NCI-H2171 treated with DMSO at 0.1 percent for 48 hours (cell line): ENCODE measurements at regions not wholly inside any gene's neighbourhood (a gene's known extent, or its start where the extent isn't known, plus 50 kb on each side); places are given as distances from the start of the nearest gene placed in this dataset.
"Not testable (repeated sequence)": the region's sequence is repeated elsewhere in the genome, so short reads cannot be mapped to it uniquely, and the experiment has no call there.

Source experiments
- DNase-seq: peaks from one replicate; lab custom pipeline; 2025; lab: John Stamatoyannopoulos, UW

DNA sequence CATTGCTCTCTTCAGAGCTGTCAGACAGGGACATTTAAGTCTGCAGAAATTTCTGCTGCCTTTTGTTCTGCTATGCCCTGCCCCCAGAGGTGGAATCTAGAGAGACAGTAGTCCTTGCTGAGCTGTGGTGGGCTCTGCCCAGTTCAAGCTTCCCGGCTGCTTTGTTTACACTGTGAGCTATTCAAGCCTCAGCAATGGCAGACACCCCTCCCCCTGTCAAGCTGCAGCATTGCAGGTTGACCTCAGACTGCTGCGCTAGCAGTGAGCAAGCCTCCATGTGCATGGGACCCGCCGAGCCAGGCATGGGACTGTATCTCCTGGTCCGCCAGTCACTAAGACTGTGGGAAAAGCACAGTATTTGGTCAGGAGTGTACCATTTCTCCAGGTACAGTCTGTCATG is 53.6 kb upstream of the MAPK10 start:
- not testable (repeated sequence) for DNase-seq

DNA sequence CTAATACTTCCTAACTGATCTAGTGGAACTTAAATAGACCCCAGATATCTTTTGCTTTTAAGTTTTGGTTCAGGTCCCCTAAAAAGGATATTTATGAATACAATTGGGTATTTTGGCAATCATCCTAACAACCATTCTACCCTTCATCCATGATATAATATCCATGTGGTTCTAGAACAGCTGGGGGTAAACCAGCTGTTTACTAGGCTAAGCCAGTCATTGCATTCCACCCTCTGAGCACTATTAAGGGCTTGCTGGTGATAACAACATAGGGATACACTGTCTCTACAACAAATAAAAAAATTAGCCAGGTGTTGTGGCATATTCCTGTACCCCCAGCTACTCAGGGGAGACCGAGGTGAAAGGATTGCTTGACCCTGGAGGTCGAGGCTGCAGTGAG is 54.8 kb upstream of the MAPK10 start:
- no peak for DNase-seq

DNA sequence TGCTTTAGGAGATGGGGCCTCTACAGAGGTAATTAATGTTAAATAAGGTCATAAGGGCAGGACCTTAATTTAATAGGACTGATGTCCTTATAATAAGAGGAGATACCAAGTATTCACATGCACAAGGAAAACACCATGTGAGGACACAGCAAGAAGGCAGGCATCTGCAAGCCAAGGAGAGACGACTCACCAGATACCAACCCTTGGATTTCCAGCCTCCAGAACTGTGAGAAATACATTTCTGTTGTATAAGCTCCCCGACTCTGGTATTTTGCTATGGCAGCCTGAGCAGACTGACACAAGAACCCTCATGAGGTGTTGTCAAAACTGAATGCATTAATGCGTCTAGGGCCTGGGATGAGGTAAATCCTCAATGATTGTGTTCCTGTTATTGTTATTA is 56.2 kb upstream of the MAPK10 start:
- DNase-seq, result no peak

DNA sequence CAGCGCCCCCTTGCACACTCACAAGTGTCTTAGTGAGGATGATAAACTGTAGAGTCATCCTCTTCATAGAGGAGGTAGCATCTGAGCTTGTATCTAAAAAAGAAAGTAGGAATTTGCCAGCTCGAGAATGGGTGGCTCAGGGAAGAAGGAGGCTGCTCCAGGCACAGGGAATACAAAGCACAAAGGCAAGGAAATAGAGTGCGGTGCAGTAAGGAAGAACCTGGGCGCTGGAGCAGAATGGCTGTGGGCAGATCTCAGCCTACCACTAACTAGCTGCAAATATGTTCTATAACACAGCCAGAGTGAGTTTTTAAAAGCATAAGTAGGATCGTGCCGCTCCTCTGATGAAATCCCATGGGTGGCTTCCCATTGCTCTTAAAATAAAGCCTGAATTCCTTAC is 61.6 kb upstream of the MAPK10 start:
- no peak for DNase-seq

DNA sequence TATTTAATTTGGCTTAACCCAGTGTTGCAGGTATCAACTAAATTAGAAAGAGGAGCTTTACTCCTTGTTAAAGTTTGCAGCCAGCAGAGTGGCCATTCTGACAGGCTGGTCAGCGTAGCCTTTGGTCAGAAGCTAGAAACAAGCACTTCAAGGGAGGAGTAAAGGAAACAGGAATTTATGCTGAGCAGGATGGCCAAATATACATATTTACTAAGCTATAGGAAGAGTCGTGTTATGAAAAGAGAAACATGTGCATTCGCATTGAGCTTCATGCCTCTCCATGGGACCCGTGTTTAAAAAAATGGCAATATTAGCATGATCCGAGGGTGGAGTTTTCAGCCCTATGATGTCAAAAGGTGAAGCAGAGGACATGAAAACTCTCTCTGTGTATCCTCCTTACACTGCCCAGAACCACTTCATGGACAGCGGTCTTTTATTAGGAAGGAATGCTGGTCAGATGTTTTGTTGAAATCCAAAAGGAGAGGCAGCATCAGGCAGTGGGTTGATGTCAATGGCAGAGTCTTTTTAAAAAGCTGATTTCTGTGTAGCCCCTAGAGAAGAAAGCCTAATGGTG is 71.8 kb upstream of the MAPK10 start:
- DNase-seq, result no peak

GRCh38 chr4:86432559-86433134 is 72.8 kb upstream of the MAPK10 start:
- peak; percentile 88 for DNase-seq

DNA sequence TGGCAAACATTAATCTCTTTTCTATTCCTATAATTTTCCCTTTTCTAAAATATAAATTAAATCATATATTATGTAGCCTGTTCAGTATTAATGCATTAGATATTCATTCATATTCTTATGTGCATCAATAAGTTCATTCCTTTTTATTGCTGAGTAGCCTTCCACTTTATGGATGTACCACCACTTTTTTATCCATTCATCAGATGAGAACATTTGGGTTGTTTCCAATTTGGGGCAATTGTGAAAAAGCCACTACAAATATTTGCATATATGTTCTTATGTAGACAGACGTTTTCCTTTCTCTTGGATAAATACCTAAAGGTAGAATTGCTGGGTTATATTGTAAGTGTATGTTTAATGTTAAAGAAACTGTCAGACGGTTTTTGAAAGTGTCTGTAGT is 79.4 kb upstream of the MAPK10 start:
- no peak for DNase-seq

DNA sequence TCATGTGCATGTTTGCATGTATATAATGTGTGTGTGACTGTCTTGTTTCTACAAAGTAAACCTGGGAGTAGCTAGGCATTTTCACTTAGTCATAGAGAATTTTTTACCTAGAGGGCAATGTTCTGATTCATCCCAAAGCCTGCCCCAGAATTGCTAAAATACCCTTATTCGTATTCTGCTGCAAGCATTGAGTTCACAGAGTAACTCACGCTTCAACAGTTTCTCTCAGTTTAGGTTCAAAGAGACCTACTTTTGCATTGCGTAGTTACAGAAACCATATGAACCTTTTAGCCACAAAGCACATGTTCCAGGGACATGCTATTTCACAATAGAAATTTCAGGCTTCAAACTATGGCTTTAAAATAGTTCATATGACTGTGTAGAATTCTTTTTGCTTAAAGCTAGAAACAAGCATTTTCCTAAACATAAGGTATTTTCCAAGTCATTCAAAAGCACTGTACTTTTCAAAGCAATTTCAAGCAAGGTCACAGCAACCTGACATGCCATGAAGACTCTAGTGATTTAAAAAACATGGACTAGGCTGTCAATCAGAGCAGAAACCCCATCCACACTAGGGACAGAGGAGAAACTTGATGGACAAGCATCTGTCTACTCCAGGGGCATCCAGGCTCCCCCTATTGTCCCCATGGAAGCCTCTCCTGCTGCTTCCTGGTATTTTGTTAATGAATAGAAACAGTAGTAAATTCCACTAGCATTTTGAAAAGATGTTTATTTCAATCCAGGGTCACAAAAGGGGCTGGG is 81.5 kb upstream of the MAPK10 start:
- DNase-seq, result no peak

DNA sequence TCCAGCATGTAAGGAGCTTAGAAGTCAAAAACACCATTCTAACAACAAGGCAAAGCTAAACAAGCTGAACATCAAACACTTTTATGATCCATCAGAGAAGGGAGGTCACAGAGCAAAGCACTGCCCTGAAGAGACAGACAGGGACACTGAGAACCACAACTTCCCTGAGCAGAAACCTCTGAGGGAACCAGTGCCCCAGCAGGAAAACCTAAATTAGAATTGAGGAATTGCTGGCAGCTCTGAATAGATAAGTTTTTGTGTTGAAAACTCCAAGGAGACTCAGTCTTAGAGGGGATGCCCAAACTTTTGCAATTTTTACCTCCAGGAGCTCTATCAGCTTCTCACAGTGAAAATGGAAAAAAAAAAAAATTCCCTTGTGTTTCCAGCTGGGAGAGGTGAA is 83.0 kb upstream of the MAPK10 start:
- DNase-seq, result no peak

- DNase-seq, result no peak
Observed at GRCh38 chr4:86443495-86443894, 83.6 kb upstream of the MAPK10 start.

DNA sequence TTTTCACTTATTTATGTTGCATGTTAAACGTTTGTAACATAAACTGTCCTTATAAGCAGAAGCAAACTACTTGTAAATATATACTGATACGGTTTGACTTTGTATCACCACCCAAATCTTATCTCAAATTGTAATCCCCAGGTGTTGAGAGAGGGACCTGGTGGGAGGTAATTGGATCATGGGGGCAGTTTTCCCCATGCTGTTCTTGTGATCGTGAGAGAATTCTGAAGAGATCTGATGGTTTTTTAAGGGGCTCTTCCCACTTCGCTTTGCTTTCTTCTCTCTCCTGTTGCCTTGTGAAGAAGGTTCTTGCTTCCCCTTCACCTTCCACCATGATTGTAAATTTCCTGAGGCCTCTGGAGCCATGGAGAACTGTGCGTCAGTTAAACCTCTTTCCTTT is 87.1 kb upstream of the MAPK10 start:
- DNase-seq, result no peak

DNA sequence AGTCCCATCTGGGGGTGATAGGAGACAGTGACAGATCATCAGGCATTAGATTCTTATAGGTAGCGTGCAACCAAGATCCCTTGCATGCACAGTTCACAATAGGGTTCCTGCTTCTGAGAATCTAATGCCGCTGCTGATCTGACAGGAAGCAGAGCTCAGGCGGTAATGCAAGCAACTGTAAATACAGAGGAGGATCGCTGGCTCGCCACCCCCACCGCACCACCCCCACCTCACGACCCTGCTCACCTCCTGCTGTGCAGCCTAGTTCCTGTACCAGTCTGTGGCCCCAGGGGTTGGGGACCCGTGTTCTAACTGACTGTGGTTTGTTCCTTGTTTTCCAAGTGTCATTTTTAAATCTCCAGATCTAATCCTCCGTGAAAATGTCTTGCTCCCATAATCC is 89.0 kb upstream of the MAPK10 start:
- DNase-seq, result no peak

DNA sequence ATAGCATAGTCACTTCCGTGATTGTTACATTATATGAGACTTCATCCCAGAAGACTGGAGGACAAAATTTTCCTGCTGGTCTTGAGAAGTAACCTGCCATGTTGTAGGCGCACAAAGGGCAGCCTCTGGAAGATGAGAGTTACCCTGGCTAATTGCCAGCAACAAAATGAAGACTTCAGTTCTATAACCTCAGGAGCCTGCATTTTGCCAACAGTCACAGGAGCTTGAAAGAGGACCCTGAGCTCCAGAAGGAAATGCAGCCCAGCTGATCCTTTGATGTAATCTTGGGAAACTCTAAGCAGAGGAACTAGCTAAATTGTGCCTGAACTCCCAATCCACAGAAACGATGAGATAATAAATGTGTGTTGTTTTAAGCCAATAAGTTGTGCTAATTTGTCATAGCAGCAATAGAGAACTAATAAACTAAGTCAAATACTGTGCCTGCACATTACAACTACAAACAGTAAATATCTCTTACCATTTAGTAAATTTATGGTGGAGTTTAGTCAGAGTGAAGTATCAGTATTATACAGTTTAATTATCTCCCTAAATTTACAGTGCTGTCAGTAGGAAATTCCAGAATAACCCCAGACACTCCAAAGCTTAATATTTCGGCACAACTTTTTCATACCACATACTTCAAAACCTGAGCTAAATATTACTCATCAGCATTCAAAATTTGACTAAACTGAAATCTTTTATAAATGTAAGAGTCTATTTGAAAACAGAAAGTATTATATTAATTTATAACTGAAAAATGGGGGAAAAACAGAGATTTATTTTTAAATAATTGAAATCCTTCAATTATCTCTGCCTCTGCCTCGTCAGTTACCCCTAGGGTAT is 90.1 kb upstream of the MAPK10 start:
- no peak for DNase-seq

DNA sequence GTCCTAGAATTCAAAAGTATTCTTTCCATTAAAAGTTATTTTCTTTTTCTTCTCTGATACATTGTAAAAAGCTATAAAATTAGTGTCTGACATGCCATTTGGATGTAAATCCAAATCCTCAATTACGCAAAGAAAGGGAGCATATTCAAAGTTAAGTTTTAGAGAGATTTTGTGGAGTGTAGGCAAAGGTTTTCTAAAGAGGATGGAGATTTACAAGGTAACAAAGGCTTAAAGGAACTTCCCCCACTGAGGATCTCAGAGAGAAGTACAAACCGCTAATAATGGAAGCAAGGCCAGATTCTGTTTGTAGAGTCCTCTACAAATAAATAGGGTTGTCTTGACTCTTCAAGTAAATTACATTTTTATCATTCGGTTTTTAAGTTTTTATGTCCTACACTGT is 91.0 kb upstream of the MAPK10 start:
- no peak for DNase-seq

DNA sequence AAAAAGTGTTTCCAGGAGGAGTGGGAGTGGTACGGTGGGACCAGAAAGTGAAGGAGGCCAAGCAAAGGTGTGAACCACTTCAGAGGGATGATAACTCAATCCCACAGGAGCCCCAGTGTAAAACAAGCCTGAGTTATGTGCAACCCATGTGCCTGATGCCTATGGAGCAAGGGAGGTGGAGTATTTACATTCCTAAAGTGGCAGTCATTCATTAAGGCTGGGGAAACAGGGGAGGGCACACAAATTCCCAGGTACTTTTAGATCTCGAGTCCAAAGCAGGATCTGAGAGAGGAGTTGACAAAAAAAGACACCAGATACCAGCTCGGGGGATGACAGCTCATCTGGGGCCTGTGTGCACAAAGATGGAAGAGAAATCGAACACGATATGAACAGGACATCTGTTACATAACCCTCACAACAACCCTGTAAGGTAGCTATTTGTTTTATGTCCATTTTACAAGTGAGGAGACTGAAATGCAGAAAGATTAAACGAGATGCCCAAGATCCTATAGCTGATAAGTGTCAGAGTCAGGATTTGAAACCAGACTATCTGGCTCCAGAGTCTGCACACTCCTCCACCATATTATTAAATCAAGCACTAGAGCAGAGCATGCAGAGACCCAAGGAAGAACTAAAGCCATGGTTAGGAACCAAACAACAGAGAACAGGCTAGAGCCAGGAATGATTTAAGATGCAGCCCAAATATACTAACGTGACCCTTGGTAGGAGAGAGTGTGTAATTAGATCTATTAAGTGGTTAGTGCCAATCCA is 91.9 kb upstream of the MAPK10 start:
- peak; percentile 47 for DNase-seq

DNA sequence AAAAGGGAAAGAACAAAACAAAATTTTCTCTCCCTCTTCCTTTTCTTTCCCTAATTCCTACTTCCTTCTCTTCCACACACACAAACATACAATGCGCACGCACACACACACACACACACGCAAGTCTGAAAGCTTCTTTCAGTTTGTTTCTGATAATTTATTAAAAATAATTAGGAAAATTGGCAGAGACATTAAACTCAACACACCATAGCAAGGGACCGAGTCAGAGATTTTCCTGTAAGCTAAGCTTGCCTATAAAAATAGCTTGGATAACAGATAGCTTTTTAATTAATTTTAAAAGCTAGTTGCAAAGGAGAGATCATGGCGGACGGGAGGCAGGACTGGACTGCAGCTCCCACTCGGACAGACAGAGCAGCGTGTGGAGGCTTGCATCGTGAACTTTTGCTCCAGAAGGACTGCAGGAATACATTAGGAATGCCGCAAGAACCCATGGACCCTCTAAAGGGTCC is 92.6 kb upstream of the MAPK10 start:
- DNase-seq, result no peak

DNA sequence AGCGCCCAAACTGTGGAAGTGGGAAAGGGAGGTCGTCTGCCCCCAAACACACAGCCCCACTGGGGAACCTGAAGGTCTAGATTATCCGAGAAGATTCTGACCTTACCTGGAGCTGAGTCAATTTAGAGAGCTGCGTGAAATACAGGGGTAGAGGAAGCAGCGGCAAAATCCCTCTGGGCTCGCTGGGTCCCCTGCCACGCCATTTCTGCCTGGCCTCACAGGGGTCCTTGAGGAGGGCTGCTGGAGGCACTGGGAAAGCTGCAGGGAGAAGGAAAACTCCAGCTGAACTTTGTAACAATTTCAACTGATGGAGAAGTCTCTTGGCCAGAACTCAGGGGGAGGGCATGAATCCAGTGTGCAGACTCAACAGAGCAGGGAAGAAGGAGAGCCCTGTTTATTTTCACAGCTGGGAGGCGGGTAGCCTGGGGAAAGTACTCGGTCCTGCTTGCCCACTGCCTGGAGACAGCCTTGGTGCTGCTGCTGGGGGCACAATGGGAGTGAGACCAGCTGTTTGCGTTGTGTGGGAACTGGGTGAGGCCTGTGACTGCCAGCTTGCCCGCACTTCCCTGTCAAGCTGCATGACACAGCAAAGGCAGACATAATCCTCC is 93.2 kb upstream of the MAPK10 start:
- DNase-seq, result no peak

- DNase-seq, result peak; percentile 72
Observed at GRCh38 chr4:86453611-86454072, 93.8 kb upstream of the MAPK10 start.

GRCh38 chr4:86461849-86462248 is 102.0 kb upstream of the MAPK10 start:
- no peak for DNase-seq

- no peak for DNase-seq
Observed at GRCh38 chr4:86472377-86473019, 112.6 kb upstream of the MAPK10 start.

DNA sequence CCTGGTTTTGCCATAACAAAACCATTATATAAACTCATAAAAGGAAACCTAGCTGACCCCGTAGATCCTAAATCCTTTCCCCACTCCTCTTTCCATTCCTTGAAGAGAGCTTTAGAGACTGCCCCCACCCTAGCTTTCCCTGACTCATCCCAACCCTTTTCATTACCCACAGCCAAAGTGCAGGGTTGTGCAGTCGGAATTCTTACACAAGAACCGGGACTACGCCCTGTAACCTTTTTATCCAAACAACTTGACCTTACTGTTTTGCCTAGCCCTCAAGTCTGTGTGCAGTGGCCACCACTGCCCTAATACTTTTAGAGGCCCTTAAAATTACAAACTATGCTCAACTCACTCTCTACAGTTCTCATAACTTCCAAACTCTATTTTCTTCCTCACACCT is 116.0 kb upstream of the PTPN13 start:
- DNase-seq, result not testable (repeated sequence)
